HG03442 (cell line): ENCODE measurements at regions not wholly inside any gene's neighbourhood (a gene's known extent, or its start where the extent isn't known, plus 50 kb on each side); places are given as distances from the start of the nearest gene placed in this dataset.

Source experiments
- ATAC-seq: cut with Tn5 transposase; IDR thresholded peaks from one replicate; pipeline ENCODE4 v1.9.1; 2021; ENCODE audit warnings: mild to moderate bottlenecking, moderate library complexity; ENCODE audit not compliant: unreplicated experiment

GRCh38 chr6:19972221-19972620, 135.1 kb downstream of the ID4 start:
- ATAC-seq = no peak

DNA sequence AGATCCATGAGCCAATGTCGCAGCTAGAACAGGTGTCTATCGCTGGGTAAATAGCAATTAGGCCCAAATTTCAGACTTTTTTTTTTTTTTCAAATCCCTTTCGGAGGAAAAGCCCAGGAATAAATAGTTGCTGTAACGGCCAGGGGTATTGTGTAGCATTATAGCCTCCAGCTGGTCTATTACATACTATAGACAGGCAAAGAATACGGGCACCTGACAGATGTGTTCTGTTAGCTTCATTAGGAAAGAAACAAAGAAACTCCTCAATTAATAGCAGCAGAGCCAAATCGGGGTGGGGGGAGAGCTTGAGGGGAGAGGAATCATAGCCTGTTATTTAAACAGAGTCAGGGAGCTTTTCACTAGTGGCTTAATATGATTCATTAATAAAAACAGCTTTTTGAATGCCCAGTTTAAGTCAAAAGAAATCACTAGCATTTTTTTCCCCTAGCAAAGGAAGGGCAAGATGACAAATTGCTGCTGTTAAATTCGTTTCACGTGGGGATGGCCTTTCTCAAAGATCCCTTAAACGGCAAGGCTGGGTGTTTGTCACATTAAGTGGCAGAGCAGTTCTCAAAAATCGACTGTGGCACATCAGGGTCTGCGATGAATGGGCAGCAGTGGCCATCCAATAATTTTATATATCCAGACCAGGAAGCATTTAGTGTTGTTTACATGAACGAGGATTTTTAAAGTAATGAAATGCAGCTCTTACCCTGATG, 139.4 kb downstream of the ID4 start:
- no peak for ATAC-seq

GRCh38 chr6:19979059-19979458, 141.9 kb downstream of the ID4 start:
- ATAC-seq = no peak

DNA sequence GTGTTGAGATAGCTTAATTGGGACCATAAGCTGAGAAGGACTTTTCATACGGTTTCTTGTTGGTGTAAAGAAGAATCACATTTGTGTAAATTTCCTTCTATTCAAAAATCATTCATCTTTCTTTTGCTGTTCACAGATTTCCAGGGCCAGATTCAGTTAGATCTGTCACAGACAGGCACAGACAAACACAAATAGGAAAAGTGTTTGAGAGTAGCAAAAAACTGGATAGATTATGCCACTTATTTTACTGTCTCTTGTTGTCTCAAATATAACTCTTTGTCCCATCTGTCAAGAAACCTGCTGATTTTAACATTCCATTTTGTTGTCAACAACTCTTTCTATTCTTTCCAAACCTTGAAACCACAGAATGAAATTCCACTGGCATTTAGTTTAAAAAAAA, 142.8 kb downstream of the ID4 start:
- no peak for ATAC-seq

GRCh38 chr6:19983374-19983773, 146.2 kb downstream of the ID4 start:
- ATAC-seq = no peak

- ATAC-seq = no peak
Measured at GRCh38 chr6:19986691-19987438, 149.7 kb downstream of the ID4 start.

DNA sequence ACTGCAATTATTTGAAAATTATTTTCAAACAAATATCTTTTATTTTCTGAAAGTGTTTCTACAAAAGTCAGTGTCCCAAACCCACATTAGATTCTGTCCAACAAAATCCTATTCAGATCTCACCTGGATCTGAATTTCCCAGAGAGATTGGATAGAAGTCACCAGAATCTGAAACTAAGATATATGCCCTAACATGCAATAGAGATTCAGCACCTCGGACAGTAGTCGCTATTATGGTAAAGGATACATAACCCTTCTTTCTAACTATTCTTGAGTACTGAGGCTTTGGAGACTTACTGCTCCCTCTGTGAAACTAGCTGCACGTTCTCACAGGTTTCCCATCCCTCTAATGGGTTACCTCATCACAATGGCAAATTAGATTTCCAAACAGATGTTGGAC, 151.4 kb downstream of the ID4 start:
- no peak for ATAC-seq

GRCh38 chr6:19991176-19991575, 154.0 kb downstream of the ID4 start:
- ATAC-seq = no peak

DNA sequence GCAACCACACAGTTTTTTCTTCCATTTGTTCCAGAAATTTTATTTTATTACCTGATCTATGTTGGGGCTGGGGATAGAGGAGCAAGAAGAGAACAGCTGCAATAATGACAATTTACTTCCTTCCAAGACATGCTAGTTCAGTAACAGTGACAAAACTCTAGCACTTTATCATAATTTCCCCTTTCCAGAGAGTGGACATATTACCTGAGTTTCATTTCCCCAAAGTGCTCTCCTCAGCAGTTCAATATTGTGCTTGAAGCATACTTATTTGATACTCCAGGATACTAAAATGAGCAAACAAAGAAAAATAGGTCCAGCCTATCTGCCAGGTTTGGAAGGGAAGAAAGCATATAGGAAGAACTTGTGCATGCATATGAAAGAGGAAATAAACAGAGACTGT, 157.7 kb downstream of the ID4 start:
- ATAC-seq = no peak

DNA sequence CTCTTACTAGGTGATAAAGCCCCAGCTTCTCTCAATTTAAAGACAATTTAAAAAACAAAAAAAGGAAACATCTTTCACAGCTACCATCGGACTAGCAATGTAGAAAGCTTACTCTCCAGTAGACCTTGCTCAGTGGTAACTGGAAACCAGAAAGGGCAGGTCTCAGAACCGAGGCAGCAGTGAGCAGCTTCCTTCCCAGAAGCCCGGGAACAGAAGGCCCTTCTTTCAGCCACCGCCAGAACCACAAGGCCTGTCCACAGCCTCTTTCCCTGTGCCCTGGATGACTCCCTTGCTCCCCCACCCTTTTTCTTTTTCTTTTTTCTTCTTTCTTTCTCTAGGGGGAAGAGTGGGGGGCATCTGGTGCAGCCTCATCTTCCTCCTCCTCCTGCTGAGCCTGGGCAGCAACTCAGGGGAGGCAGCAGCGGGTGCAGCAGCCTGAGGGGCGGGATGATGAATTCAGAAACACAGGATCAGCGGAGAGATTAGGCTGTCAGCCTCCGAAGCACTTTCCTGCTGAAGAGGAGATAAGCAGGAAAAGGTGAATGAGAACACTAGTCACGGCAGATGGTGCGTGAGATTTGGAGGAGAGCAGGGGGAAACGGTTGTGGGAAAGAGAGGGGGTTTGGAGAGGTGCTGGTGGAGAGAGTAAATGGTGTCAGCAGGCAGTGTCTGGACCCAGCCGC, 158.5 kb downstream of the ID4 start:
- no peak for ATAC-seq

GRCh38 chr6:19997104-19997503, 159.9 kb downstream of the ID4 start:
- ATAC-seq = no peak

GRCh38 chr6:19998541-19998940, 161.4 kb downstream of the ID4 start:
- ATAC-seq = no peak

- peak; percentile 91 for ATAC-seq
Measured at GRCh38 chr6:19999319-20000191, 162.4 kb downstream of the ID4 start.

DNA sequence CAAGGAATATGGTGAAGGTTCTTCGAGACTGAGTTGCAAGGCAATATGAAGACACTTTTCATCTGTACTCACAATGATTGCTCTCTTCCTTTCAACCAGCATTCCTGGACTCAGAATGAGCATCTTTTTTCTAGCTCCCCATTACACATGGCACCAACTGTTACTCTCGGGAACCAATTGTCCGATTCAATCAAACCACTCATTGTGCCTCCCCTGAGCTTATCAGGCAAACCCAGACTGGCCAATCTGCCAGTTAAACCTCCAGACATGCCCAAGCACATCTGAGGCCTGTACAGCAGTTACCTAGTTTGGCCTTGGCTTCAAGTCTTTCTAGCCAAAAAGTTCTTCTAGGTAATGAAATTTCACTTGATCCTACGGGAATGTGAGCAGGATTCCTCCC, 164.1 kb downstream of the ID4 start:
- ATAC-seq = no peak

DNA sequence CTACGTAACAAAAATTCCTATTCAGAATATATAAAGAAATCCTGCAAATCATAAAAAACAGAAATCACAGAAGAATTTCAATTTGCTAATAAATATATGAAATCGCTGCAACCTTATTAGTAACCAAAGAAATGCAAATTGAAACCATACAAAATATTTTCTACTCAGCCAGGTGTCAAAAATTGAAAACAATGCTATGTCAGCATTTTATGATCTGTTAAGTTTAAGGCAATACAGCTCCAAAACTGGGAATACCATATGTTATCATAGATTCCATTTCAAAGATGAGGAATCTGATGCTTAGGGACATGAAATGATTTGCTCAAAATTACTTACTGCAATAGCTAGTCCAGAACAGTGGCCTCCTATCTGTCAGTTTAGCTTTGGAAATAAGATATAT, 168.9 kb downstream of the ID4 start:
- no peak for ATAC-seq

- ATAC-seq = no peak
Measured at GRCh38 chr6:20008131-20008530, 171.0 kb downstream of the ID4 start.

DNA sequence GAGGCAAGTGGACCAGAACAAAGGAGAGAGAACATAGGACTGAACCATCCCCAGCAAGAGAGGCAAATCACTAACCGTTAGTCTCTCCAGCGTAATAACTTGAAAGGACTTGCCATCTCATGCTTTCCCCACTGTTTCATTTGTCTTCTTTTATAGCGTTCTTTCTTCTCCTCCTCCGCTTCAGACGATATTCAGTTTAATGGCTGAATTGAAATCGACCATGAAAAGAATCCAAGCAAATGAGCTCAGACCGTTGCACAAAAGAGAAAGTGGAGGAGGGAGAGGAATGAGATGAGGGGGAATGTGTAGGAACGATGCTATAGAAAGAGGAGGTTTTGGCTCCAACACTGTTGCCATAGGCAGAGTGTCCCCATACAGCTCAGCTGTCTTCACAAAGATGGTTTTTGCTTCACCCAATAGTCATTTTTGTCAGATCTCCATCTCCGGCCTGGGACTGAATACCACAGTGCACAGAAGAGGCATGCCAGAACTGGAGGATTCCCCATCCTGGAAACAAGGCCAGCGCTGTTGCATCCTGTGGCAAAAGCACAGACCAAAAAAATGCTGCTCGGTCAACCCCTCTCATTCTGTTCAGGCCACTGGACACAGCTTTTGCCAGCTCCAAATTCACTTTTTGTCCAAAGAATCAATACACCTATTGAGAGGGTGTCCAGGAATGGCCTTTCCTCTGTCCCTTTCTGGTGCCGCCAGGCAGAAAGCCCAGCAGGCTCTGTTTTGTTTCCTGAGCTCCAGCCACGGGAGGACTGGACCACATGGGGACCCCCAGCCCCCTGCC, 176.1 kb downstream of the ID4 start:
- no peak for ATAC-seq

- ATAC-seq = no peak
Measured at GRCh38 chr6:20014508-20014907, 177.3 kb downstream of the ID4 start.

DNA sequence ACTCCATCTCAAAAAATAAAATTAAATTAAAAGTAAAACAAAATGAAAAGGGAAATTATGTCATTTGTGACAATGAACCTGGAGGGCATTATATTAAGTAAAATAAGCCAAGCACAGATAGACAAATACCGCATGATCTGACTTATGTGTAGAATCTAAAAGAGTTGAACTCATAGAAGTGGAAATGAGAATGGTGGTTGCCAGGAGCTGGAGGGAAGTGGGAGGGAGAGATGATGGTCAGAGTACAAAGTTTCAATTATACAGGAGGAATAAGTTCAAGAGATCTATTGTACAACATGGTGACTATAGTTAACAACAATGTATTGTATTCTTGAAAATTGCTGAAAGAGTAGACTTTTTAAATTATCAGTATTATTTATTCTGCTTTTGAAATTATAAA, 183.4 kb downstream of the ID4 start:
- ATAC-seq = no peak

- ATAC-seq = no peak
Measured at GRCh38 chr6:20021795-20022194, 184.6 kb downstream of the ID4 start.
